Panc1 (cell line): ENCODE measurements at regions not wholly inside any gene's neighbourhood (a gene's known extent, or its start where the extent isn't known, plus 50 kb on each side); places are given as distances from the start of the nearest gene placed in this dataset.

Experiments
- CTCF ChIP-seq: fragments of 450-650 bp; IDR thresholded peaks from 2 replicates; pipeline ENCODE4 v1.5.1; 2017; ENCODE audit warnings: mild to moderate bottlenecking
- SIN3A ChIP-seq: IDR thresholded peaks from 2 replicates; pipeline ENCODE4 v1.6.1; 2012; ENCODE audit warnings: low read depth, mild to moderate bottlenecking, low read length, moderate library complexity, borderline replicate concordance; ENCODE audit not compliant: insufficient read depth
- TCF7L2 ChIP-seq: IDR thresholded peaks from 2 replicates; pipeline ENCODE4 v1.6.1; 2011; ENCODE audit warnings: mild to moderate bottlenecking, low read depth, low read length, inconsistent platforms

GRCh38 chr9:95810814-95811213, 64.7 kb upstream of the ERCC6L2 start:
- no peak for TF ChIP-seq CTCF
- TF ChIP-seq TCF7L2: no peak
- no peak for TF ChIP-seq SIN3A
